ENCODE measurements at regions not wholly inside any gene's neighbourhood (a gene's known extent, or its start where the extent isn't known, plus 50 kb on each side); places are given as distances from the start of the nearest gene placed in this dataset.

DNA sequence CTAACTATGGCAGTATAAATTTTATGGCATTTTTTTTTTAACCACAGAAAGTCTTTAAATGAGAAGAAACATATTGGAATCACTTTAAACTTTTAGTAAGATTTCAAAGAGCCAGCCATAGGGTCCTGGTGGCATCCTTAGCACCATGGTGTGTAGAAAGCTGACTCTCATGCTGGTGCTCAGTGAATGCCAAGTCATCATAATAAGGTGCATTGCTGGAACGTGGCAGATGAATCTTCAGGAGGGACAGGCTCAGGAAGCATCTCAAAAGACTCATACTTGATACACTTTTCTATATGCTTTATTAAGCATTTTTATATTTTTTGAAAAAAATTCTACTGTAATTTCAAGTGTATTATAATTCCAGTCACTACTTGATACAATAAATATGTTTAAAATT lies 274.2 kb downstream of the ZIC4 start:
- Histone ChIP-seq H3K36me3 (ENCODE audit: insufficient read depth, low read length) (no peaks in the 10 kb centered on the region), H3K4me3 (ENCODE audit: low read depth, low read length, poor library complexity, severe bottlenecking) (no peak overlapping the region), H4K20me1 (ENCODE audit: insufficient read depth, low read length) (no peaks in the 10 kb centered on the region), H3K79me2 (ENCODE audit: insufficient read depth, low read depth, low read length) (no peaks in the 10 kb centered on the region), H3K9me3 (ENCODE audit: low read length) (no peaks in the 10 kb centered on the region), H2AFZ (ENCODE audit: low read length) (no peak overlapping the region), H3K4me2 (ENCODE audit: low read length) (no peak overlapping the region), H3K9me2 (ENCODE audit: insufficient read depth, low read length) (no peaks in the 10 kb centered on the region), H3K27ac (ENCODE audit: low read depth, low read length, poor library complexity, severe bottlenecking) (no peak overlapping the region), H3K4me1 (ENCODE audit: insufficient read depth, low read length, poor library complexity, severe bottlenecking) (no peaks in the 10 kb centered on the region)
- no peak for TF ChIP-seq EZH2phosphoT487 (IDR thresholded peaks at IDR 0.05; ENCODE audit: borderline replicate concordance, low read depth, low read length)
- TF ChIP-seq, protein P1, sequence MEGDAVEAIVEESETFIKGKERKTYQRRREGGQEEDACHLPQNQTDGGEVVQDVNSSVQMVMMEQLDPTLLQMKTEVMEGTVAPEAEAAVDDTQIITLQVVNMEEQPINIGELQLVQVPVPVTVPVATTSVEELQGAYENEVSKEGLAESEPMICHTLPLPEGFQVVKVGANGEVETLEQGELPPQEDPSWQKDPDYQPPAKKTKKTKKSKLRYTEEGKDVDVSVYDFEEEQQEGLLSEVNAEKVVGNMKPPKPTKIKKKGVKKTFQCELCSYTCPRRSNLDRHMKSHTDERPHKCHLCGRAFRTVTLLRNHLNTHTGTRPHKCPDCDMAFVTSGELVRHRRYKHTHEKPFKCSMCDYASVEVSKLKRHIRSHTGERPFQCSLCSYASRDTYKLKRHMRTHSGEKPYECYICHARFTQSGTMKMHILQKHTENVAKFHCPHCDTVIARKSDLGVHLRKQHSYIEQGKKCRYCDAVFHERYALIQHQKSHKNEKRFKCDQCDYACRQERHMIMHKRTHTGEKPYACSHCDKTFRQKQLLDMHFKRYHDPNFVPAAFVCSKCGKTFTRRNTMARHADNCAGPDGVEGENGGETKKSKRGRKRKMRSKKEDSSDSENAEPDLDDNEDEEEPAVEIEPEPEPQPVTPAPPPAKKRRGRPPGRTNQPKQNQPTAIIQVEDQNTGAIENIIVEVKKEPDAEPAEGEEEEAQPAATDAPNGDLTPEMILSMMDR (conservative IDR thresholded peaks at IDR 0.05; ENCODE audit: low read length) = no peak
- intact Hi-C loops (cut with micrococcal nuclease; ENCODE audit: unreplicated experiment) = no loop called here
- ChIA-PET CTCF (ENCODE audit: unreplicated experiment) (no interaction called here), POLR2A (no interaction called here)
- no peak for DNase-seq (ENCODE audit: low spot score)
- no TSS peak for BruUV-seq (replicated peaks)

GRCh38 chr3:147130461-147130860 lies 275.9 kb downstream of the ZIC4 start:
- intact Hi-C loops (cut with micrococcal nuclease; ENCODE audit: unreplicated experiment) = no loop called here
- Histone ChIP-seq H3K36me3 (ENCODE audit: insufficient read depth, low read length) (no peaks in the 10 kb centered on the region), H3K9me3 (ENCODE audit: low read length) (no peaks in the 10 kb centered on the region), H2AFZ (ENCODE audit: low read length) (no peak overlapping the region), H3K27ac (ENCODE audit: low read depth, low read length, poor library complexity, severe bottlenecking) (no peak overlapping the region), H4K20me1 (ENCODE audit: insufficient read depth, low read length) (no peaks in the 10 kb centered on the region), H3K4me1 (ENCODE audit: insufficient read depth, low read length, poor library complexity, severe bottlenecking) (no peaks in the 10 kb centered on the region), H3K4me3 (ENCODE audit: low read depth, low read length, poor library complexity, severe bottlenecking) (no peak overlapping the region), H3K4me2 (ENCODE audit: low read length) (no peak overlapping the region), H3K79me2 (ENCODE audit: insufficient read depth, low read depth, low read length) (no peaks in the 10 kb centered on the region), H3K9me2 (ENCODE audit: insufficient read depth, low read length) (no peaks in the 10 kb centered on the region)
- ChIA-PET CTCF (ENCODE audit: unreplicated experiment) (no interaction called here), POLR2A (no interaction called here)
- BruUV-seq (replicated peaks) = no TSS peak
- TF ChIP-seq, protein P1 (conservative IDR thresholded peaks at IDR 0.05; ENCODE audit: low read length) = no peak
- no peak for TF ChIP-seq EZH2phosphoT487 (IDR thresholded peaks at IDR 0.05; ENCODE audit: borderline replicate concordance, low read depth, low read length)
- DNase-seq (ENCODE audit: low spot score) = no peak

GRCh38 chr3:147129665-147130064 lies 276.7 kb downstream of the ZIC4 start:
- H3K4me2 ChIP-seq (ENCODE audit: low read length) = no peak overlapping the region
- H3K27ac ChIP-seq (ENCODE audit: low read depth, low read length, poor library complexity, severe bottlenecking) = no peak overlapping the region
- no peaks in the 10 kb centered on the region for H3K9me2 ChIP-seq (ENCODE audit: insufficient read depth, low read length)
- CTCF ChIA-PET (ENCODE audit: unreplicated experiment) = no interaction called here
- no peak for DNase-seq (ENCODE audit: low spot score)
- H2AFZ ChIP-seq (ENCODE audit: low read length) = no peak overlapping the region
- no peaks in the 10 kb centered on the region for H4K20me1 ChIP-seq (ENCODE audit: insufficient read depth, low read length)
- no peaks in the 10 kb centered on the region for H3K36me3 ChIP-seq (ENCODE audit: insufficient read depth, low read length)
- H3K4me3 ChIP-seq (ENCODE audit: low read depth, low read length, poor library complexity, severe bottlenecking) = no peak overlapping the region
- no TSS peak for BruUV-seq (replicated peaks)
- no peaks in the 10 kb centered on the region for H3K4me1 ChIP-seq (ENCODE audit: insufficient read depth, low read length, poor library complexity, severe bottlenecking)
- TF ChIP-seq, protein P1 (conservative IDR thresholded peaks at IDR 0.05; ENCODE audit: low read length) = no peak
- TF ChIP-seq EZH2phosphoT487 (IDR thresholded peaks at IDR 0.05; ENCODE audit: borderline replicate concordance, low read depth, low read length) = no peak
- intact Hi-C loops (cut with micrococcal nuclease; ENCODE audit: unreplicated experiment) = no loop called here
- POLR2A ChIA-PET = no interaction called here
- H3K9me3 ChIP-seq (ENCODE audit: low read length) = no peaks in the 10 kb centered on the region
- H3K79me2 ChIP-seq (ENCODE audit: insufficient read depth, low read depth, low read length) = no peaks in the 10 kb centered on the region

Measured in OCI-LY7 (cell line).